Stimulated activated CD4-positive, alpha-beta T cell treated with anti-CD3 and anti-CD28 coated beads, Interleukin-2, amount 100 ng/mL, for 24 hours (primary cell): ENCODE measurements at regions not wholly inside any gene's neighbourhood (a gene's known extent, or its start where the extent isn't known, plus 50 kb on each side); places are given as distances from the start of the nearest gene placed in this dataset.

ENCODE experiments used
- DNase-seq, 2 donors: peaks; one replicate each; pipeline ENCODE4 v3.0.0-alpha.2; 2020

- no peak for DNase-seq
Observed at GRCh38 chr3:117631781-117632180, 922.2 kb downstream of the TUSC7 start.

DNA sequence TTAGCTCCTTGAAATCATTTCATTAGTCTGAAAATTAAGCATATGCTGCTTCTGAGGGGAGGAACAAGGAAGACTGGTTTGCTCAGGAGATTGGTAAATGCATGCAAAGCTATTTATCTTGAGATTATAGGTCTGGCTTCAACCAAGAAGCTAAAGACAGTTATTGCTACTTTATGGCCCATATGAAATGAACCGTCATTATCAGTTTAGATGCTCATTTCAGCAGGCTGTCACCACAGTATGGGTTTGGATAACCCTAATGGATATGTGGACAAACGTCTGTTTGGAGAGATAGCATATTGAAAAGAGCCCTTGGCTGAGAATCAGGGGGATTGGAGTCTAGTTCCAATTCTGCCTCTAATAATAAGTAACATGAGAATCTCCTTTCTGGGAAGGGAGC, 922.6 kb downstream of the TUSC7 start:
- DNase-seq, result no peak

- DNase-seq, result no peak
Observed at GRCh38 chr3:117633207-117633606, 923.6 kb downstream of the TUSC7 start.

DNA sequence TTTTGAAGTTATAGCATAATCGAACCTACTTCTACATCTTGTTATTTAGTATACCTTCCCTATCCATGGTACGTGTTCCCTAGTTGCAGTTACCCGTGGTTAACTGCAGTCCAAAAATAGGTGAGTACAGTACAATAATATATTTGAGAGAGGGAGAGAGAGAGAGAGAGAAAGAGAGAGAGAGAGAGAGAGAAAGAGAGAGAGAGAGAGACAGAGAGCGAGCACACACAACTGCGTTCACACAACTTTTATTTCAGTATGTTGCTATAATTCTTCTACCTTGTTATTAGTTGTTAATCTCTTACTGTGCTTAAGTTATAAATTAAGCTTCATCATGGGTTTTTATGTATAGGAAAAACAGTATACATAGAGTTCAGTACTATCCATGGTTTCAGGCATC, 928.1 kb downstream of the TUSC7 start:
- DNase-seq, result no peak

- DNase-seq, result no peak
Observed at GRCh38 chr3:117644203-117644602, 934.6 kb downstream of the TUSC7 start.

- no peak for DNase-seq
Observed at GRCh38 chr3:117645561-117646242, 936.1 kb downstream of the TUSC7 start.

DNA sequence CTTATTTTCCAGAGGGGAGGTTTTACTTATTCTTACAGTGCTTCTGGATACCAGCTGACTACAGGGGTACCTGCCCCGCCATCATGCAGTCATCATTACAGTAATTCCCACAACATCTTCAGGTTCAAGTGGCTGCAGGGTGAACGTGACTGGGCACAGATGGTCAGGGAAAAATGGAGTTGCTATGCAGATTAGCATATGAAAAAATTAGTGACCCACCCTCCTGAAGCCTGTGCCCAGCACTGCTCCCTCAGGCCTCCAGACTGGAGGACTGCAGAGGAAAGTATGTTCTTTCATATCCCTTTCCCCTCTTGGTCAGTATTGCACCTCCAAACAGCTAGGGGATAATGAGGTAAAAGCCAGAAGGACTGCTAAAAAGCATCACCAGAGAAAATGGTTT, 937.9 kb downstream of the TUSC7 start:
- DNase-seq, result no peak

DNA sequence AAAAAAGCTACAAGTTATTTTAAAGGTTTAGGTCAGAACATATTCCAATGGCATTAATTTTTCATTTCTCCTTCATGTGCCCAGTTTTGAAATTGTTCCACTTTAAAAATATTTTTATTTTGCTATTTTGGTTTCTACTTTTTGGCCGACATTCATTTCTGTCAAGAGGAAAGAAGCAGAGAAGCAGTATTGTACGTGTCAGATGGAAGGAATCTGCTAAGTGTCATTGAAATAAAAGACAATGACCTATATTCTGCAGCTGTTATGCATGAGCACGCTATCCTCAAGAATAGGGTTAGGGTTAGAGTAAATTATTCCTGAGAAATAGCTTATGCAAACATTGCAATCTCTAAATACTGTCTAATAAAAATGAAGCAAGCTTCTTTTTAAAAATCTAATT, 941.7 kb downstream of the TUSC7 start:
- DNase-seq, result no peak

DNA sequence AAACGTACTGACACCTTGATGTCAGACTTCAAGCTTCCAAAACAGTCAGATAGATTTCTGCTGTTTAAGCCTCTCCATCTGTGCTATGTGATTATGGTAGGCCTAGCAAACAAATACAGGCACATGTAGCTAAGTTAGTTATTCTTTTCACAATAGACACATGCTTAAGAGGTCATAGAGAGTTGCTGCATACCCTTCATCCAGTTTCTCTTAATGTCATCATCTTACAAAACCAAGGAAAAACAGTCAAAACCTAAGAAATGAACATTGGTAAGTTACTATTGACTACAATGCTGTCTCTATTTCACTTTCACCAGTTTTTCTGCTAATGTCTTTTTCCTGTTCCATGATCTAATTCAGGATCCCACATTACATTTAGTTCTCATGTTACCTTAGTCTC, 946.8 kb downstream of the TUSC7 start:
- DNase-seq, result no peak

DNA sequence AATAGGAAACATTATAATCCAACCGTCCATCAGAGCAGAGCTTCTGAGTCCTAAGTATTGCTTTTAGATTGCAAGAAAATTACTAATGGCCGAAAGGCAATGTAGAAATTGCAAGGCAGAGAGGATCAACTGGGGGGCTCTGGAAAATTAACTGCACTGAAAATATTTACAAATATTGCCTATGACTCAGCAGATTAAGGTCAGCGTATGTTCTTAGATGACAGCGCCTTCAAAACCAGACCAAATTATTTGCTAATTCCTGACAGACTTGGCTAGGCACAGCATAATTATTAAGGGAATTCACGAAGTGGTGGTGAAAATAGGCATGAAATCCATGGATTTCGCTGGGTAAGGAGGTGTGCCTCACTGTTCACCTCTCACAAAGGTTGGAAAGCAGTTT, 947.7 kb downstream of the TUSC7 start:
- DNase-seq, result no peak

DNA sequence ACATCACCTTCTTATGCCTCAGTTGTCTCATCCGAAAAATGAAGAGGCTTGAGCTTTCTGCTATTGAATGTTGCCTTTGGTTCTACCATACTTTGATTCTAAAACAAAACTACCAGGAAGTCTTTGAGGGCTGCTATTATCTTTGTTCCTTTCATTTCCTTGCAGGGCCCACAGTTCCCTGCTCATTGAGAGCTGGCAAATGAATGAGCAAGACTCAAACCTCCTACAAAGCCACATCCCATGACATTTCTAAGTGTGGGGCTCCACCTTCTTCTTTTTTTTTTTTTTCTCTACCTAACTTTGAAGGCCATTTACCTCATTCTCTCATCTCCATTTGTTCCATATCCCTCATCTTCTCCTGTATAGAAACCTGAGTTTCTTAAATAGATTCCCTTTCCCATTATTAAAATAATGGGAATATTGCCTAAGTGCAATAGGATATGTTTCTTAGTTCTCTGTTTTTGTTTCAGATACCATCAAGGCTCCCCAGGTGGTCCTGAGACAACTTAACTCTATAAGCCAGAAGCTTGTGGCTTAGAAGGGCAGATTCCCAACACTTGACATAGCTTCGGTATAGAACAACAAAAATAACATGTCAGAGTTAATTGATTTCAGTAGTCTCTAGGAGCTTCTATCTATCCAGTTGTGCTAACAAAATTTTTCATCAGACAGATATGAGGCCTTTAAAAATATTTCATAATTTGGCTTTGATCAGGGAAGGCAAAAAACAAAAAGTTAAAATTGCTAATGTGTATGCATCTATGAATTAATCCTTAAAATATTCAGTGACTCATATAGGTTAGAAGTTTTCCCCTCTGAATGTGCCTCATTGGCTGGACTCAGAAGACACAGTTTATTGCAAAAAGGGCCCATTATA, 951.6 kb downstream of the TUSC7 start:
- DNase-seq, result no peak

DNA sequence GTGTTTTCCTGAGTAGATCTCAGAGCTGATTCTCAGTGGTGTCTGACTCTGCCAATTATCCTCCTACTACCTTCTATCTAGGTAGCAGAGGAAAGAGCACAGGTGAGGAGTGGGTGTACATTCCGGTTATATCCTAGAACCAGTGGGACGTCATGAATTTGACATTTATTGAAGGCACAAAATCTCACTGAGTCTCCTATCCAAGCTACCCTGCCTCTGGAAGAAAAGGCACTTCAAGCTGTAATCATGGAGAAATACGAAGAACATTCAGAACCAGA, 952.2 kb downstream of the TUSC7 start:
- no peak for DNase-seq

DNA sequence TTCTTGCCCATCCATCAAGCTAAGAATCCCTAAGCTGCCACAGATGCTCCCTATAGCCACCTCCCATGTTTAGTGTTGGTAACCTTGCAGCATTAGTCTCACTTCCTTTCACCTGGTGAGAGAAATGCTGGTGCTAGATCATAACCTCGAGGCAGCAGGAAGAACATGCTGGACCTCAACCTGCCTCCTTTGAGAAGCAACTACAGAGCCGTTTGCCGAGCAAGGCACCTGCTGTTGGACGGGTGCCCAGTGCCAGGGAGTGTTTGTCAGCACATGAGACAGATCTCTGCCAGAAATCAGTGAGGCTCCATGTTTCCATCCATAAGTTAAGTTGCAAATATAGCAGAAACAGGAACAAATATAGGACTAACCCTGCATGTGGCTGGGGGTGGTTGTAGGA, 955.7 kb downstream of the TUSC7 start:
- DNase-seq, result no peak

GRCh38 chr3:117666325-117666724, 956.7 kb downstream of the TUSC7 start:
- DNase-seq, result no peak

- no peak for DNase-seq
Observed at GRCh38 chr3:117666812-117667211, 957.2 kb downstream of the TUSC7 start.

- no peak for DNase-seq
Observed at GRCh38 chr3:117669774-117670173, 960.2 kb downstream of the TUSC7 start.

- no peak for DNase-seq
Observed at GRCh38 chr3:117671722-117672318, 962.2 kb downstream of the TUSC7 start.

- DNase-seq, result no peak
Observed at GRCh38 chr3:117674321-117674720, 964.7 kb downstream of the TUSC7 start.

GRCh38 chr3:117681619-117682018, 972.0 kb downstream of the TUSC7 start:
- DNase-seq, result no peak

DNA sequence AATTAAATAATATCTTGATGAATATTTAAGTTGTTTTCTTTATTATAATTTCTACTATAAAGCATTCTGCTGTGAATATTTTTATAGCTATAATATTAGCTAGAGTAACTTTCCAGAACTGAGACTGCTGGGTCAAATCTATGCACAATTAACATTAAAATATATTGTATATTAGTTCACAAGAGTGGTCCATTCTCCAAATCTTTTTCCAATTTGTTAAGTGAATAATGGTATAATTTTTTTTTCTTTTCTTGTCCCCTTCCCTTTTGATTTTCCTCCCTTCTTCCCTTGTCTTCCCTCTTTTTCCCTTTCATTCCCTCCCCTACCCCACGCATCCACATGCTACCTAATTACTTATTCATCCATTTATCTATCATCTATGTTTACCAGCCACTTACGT, 977.5 kb downstream of the TUSC7 start:
- DNase-seq, result no peak

GRCh38 chr3:117688583-117688982, 979.0 kb downstream of the TUSC7 start:
- DNase-seq, result no peak

GRCh38 chr3:117691526-117691925, 981.9 kb downstream of the TUSC7 start:
- DNase-seq, result no peak

DNA sequence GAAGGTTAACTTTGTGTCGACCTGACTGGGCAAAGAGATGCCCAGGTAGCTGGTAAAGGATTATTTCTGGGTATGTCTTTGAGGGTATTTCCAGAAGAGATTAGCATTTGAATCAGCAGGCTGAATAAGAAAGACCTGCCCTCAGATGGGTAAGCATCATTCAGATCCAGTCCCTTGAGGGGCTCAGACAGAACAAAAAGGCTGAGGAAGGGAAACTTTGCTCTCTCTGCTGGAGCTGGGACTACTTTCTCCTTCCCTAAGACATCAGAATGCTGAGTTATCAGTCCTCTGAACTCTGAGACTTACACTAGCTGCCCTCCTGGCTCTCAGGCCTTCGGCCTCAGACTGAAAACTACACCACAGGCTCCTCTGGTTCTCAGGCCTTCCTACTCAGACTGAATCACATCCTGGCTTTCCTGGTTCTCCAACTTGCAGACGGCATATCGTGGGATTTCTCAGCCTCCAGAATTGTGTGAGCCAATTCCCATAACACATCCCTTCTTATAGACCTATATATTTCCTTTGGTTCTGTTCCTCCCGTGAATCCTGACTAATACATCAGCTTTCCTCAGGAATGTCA, 982.9 kb downstream of the TUSC7 start:
- no peak for DNase-seq

- DNase-seq, result no peak
Observed at GRCh38 chr3:117695321-117695720, 985.7 kb downstream of the TUSC7 start.
